Pancreas (tissue), 10 donors: ENCODE measurements at regions not wholly inside any gene's neighbourhood (a gene's known extent, or its start where the extent isn't known, plus 50 kb on each side); places are given as distances from the start of the nearest gene placed in this dataset.
"Not testable (repeated sequence)": the region's sequence is repeated elsewhere in the genome, so short reads cannot be mapped to it uniquely, and the experiment has no call there.

Experiments used
- ATAC-seq, 4 donors: fragments of 200-7000 bp; cut with Tn5 transposase; one replicate each; pipeline versions ENCODE4 v1.8.0 to v1.9.1; 2020; ENCODE audit warnings: mild to moderate bottlenecking in 4 of 4, moderate library complexity in 4 of 4
- DNase-seq, 6 donors: peaks; one replicate each; pipeline ENCODE4 v3.0.0-alpha.2; 2020
- FAIRE-seq: peaks from 2 replicates; lab custom pipeline; 2012; peaks lifted over from hg19 to GRCh38; lab: Jason Lieb, UNC
- H3K27ac ChIP-seq, 4 donors: fragments of 200-600 bp; sonication (generic); 1 replicate in 3 of 4; 2 replicates in 1 of 4; pipeline versions ENCODE4 v1.5.0 to v1.8.0; 2020
- H3K27me3 ChIP-seq, 4 donors: fragments of 200-600 bp; one replicate each; pipeline ENCODE4 v1.8.0; 2021
- H3K36me3 ChIP-seq, 3 donors: fragments of 200-600 bp; sonication (generic) in 1 of 3; one replicate each; pipeline versions ENCODE4 v1.5.0 to v1.8.0; 2020 to 2021
- H3K4me1 ChIP-seq, 3 donors: fragments of 200-600 bp; one replicate each; pipeline ENCODE4 v1.8.0; 2021
- H3K4me3 ChIP-seq, 4 donors: fragments of 200-600 bp; sonication (generic) in 2 of 4; one replicate each; pipeline versions ENCODE4 v1.5.0 to v1.8.0; 2020 to 2021
- H3K9me3 ChIP-seq, 4 donors: fragments of 200-600 bp; one replicate each; pipeline ENCODE4 v1.8.0; 2021
- CTCF ChIP-seq, 4 donors: fragments of 200-600 bp; sonication (generic) in 3 of 4; IDR thresholded peaks; one replicate each; pipeline versions ENCODE4 v1.5.0 to v1.8.0; 2021; ENCODE audit warnings: antibody characterized with exemption in 4 of 4
- WGBS, 2 donors: extraction: QIAGEN DNeasy Blood & Tissue Kit; methylation state at CpG; one replicate each; pipeline ENCODE4 v1.1.7; 2013; 5-methylcytosine and 5-hydroxymethylcytosine counted together
- intact Hi-C, 3 donors: fragments of 100-400 bp; cut with DNase I; formaldehyde crosslinking; loops; one replicate each; pipeline versions ENCODE4 v1.11.1 to v1.14.2; 2022
- donor health status: healthy with polysubstance abuse.
- donor health status: DM: no; HTN: no; CAD: no; lungs with moderate emphysema.
- donor health status: DM: no; HTN: no; CAD: no.
- donor health status: control.
- donor health status: control.
- donor health status: Bipolar disorder and iron deficiency.
- donor health status: DM: yes; HTN: yes; CAD: no.
- donor health status: DM: no; HTN: no; CAD: no.
- donor health status: DM: no; HTN: no; CAD: no.
- donor health status: DM: yes; HTN: yes; CAD: no.

GRCh38 chr2:113341191-113341869, 62.6 kb upstream of the PAX8 start:
- Histone ChIP-seq H3K9me3 (no peaks in the 10 kb centered on the region), H3K4me1 (no peaks in the 10 kb centered on the region), H3K27ac (no peak overlapping the region), H3K27me3 (no peaks in the 10 kb centered on the region), H3K4me3 (no peak overlapping the region), H3K36me3 (no peaks in the 10 kb centered on the region)
- no peak for TF ChIP-seq CTCF (IDR thresholded peaks at IDR 0.05)
- intact Hi-C loops, result no loop called here
- ATAC-seq, result no peak
- no peak for FAIRE-seq
- DNase-seq, result no peak
- 55 to 56% methylated on average over 8 of the region's 8 CpGs for WGBS, 2 donors

- no peak overlapping the region for H3K4me3 ChIP-seq
- H3K27ac ChIP-seq, result no peak overlapping the region
- DNase-seq (no peak), FAIRE-seq (no peak), ATAC-seq (no peak)
- WGBS, 2 donors, result 47 to 51% methylated on average over 5 of the region's 5 CpGs
- no peaks in the 10 kb centered on the region for H3K9me3 ChIP-seq
- no peaks in the 10 kb centered on the region for H3K4me1 ChIP-seq
- no peaks in the 10 kb centered on the region for H3K27me3 ChIP-seq
- TF ChIP-seq CTCF (IDR thresholded peaks at IDR 0.05), result no peak
- H3K36me3 ChIP-seq, result no peaks in the 10 kb centered on the region
- intact Hi-C loops, result no loop called here
Observed at GRCh38 chr2:113337809-113338208, 59.1 kb upstream of the PAX8 start.

GRCh38 chr2:113336040-113336439, 57.3 kb upstream of the PAX8 start:
- DNase-seq, H3K36me3 ChIP-seq, H3K4me1 ChIP-seq, intact Hi-C loops, H3K9me3 ChIP-seq, H3K27ac ChIP-seq, H3K27me3 ChIP-seq, H3K4me3 ChIP-seq, FAIRE-seq: not testable (repeated sequence)
- ATAC-seq, result peak in 1 of 4 donors; percentile 44
- WGBS, 2 donors, result 56 to 75% methylated on average over 3 of the region's 3 CpGs

GRCh38 chr2:113334147-113334546, 55.4 kb upstream of the PAX8 start:
- ATAC-seq, result no peak
- Histone ChIP-seq H3K27ac (no peak overlapping the region), H3K4me3 (no peak overlapping the region), H3K36me3 (no peaks in the 10 kb centered on the region), H3K4me1 (no peaks in the 10 kb centered on the region), H3K9me3 (no peaks in the 10 kb centered on the region), H3K27me3 (no peaks in the 10 kb centered on the region)
- intact Hi-C loops, result no loop called here
- no peak for TF ChIP-seq CTCF (IDR thresholded peaks at IDR 0.05)
- no peak for FAIRE-seq
- WGBS, 2 donors, result 55% methylated on average over 5 of the region's 5 CpGs
- DNase-seq, result no peak

GRCh38 chr2:113333735-113334134, 55.0 kb upstream of the PAX8 start:
- H3K27me3 ChIP-seq, H3K4me1 ChIP-seq, intact Hi-C loops, H3K4me3 ChIP-seq, ATAC-seq, H3K27ac ChIP-seq, DNase-seq, H3K9me3 ChIP-seq, H3K36me3 ChIP-seq, FAIRE-seq: not testable (repeated sequence)
- WGBS, 2 donors, result 68 to 74% methylated on average over 5 of the region's 5 CpGs

- H3K4me1 ChIP-seq, intact Hi-C loops, H3K27me3 ChIP-seq, H3K36me3 ChIP-seq, DNase-seq, FAIRE-seq, H3K9me3 ChIP-seq, H3K4me3 ChIP-seq, H3K27ac ChIP-seq: not testable (repeated sequence)
- WGBS, 2 donors, result 61 to 80% methylated on average over 4 to 5 of the region's 5 CpGs
- peak in 2 of 4 donors; percentile 53 to 64 for ATAC-seq
Observed at GRCh38 chr2:113330060-113330767, 51.5 kb upstream of the PAX8 start.

- H3K36me3 ChIP-seq, FAIRE-seq, H3K4me3 ChIP-seq, intact Hi-C loops, H3K9me3 ChIP-seq, H3K27me3 ChIP-seq, H3K4me1 ChIP-seq, H3K27ac ChIP-seq, DNase-seq: not testable (repeated sequence)
- peak in 3 of 4 donors; percentile 11 to 47 (median 25) for ATAC-seq
- 56 to 63% methylated on average over 9 of the region's 9 CpGs for WGBS, 2 donors
Observed at GRCh38 chr2:113328973-113329372, 50.3 kb upstream of the PAX8 start.

- ATAC-seq, FAIRE-seq, H3K4me1 ChIP-seq, H3K9me3 ChIP-seq, H3K27me3 ChIP-seq, H3K27ac ChIP-seq, H3K4me3 ChIP-seq, intact Hi-C loops, H3K36me3 ChIP-seq, DNase-seq: not testable (repeated sequence)
- WGBS, 2 donors, result 82 to 85% methylated on average over 1 of the region's 1 CpG
Observed at GRCh38 chr2:113328572-113328971, 49.9 kb upstream of the PAX8 start.
